SKM-1 (cell line): ENCODE measurements at regions not wholly inside any gene's neighbourhood (a gene's known extent, or its start where the extent isn't known, plus 50 kb on each side); places are given as distances from the start of the nearest gene placed in this dataset.

Experiments used
- DNase-seq: peaks from one replicate; lab custom pipeline; 2025; ENCODE audit not compliant: unreplicated experiment; lab: John Stamatoyannopoulos, UW

DNA sequence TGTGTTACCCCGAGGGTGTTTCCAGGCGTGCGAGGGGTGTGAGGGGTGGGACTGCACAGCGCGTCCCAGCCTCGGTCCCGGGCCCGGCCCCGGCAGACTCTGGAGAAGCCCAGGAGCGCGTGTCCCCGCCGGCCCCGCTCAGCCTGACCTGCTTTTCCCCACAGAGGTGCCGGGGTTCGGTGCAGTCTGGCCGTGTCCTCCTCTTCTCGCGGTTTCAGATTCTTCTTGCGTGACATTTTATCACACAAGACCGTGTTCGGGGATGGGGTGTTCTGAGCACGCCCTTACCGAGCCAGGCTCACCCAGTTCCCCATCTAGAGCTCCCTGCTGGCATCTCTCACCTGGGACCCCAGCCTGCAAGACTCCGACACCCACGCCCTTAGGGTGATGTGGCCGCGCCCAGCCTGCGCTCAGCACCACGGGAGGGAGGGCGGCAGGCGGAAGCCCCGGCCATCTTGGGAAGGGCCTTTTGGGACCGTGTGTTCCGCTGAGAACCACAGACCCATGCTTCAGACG is 775.6 kb downstream of the BRD1 start:
- no peak for DNase-seq

DNA sequence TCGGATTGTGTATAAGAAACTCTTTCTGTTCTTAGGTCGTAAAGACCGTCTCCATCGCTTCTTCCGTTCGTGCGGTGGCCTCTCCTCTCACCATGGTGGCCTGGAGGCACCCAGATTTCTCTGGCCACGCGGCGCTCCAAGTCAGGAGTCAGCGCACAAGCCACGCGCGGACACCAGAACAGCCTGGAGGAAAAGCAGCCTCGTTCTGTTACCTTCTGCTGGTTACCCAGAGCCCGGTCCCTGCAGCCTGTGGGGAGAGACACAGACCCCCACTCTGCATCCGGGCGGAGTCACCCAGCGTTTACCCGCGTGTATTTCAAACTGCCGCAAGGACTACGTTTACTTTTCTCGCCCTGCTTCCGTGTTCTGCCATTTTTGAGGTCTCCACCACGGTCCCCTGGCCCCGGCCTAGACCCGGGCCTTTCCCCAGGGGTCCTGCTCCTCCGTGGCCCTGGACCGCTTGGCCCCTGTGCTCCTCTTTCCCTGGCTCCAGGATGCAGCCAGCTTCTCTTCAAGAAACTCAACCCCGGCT is 776.1 kb downstream of the BRD1 start:
- no peak for DNase-seq

DNA sequence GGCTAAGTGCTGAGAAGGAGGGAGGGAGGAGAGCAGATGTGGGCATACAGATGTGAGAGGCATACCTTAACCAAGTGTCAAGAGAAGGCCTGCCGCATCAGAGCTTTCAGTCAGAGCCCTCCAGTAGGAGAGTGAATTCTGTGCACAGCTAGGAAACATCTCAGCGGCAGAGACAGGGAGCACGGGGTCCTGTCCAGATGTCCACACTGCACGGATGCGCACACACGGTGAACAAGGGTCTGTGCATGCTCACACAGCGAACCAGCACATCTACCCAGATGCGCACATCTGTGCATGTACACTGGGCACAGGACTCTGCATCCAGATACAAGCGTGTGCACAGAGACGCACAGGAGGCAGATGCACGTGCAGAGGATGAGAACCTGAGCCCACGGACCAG is 778.0 kb downstream of the BRD1 start:
- DNase-seq: no peak

DNA sequence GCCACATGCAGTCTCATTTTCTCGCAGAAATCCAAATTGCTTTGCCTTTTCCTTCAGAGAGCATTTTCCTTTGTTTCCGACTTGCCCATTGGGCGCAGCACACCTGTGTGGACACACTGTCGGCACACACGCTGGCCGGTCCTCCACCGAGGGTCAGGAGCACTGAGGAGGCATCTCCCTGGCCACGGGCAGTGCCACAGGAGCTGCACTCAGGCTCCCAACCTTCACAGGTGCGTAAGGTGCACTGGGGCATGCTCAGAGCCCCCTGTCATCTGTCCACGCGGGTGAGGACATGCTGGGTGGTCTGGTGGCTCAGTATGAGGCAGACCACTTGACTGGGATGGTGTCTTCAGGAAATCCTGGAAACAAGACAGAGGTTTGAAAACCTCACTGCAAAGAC is 779.1 kb downstream of the BRD1 start:
- DNase-seq: no peak

DNA sequence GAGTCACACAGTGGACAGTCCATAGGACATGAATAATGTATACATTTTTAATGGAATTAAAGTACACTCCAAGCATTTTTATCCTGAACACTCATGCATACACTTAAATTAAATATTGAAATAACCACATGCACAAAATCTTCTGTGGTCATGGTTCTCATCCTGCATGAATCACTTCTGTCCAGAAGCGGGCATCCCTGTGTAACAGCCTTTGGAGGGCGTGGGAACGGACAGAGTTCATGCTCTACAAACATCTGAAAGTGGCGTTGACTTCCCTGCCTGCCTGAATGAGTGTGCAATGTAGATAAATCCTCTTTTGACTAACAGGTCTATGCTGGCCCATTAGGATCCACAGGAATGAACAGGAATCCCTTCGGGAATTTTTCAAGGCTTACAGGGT is 780.2 kb downstream of the BRD1 start:
- DNase-seq: no peak

DNA sequence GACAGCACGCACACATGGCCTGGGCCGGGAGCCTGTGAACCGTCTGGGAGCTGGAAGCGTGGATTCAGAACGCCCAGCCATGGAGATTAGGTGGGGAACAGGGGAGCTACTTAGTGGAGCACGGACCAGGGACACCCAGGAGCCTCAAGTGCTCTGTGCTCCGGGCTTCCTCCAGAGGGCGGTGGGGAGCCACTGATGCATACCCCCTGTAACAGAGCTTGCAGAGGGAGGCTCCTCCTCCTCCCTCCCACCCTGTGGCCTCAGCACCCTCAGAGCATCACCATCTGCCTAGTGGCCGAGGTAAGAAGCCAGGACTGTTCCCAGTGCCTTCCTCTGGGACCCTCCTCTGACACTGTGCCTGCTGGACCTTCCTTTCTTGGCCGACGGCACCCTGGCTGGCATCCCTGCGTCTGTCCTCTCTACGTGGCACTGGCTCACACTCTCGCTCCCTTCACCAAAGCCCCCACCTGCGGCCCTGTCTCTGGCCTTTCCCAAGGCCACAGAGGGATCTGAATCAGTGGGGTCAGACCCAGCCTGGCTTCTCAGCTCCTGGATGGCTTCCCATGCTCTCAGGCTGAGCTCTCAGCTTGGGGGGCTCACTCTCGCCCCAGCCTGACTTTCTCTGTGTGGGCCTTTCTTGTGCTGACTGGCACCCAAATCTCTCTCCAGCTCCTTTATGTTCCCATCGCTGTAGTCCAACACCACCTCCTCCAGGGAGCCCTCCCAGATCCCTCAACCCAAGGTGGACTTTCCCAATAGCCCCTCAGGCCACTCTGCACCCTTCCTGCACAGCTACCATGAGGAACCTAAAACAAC is 780.9 kb downstream of the BRD1 start:
- DNase-seq: peak; percentile 2

DNA sequence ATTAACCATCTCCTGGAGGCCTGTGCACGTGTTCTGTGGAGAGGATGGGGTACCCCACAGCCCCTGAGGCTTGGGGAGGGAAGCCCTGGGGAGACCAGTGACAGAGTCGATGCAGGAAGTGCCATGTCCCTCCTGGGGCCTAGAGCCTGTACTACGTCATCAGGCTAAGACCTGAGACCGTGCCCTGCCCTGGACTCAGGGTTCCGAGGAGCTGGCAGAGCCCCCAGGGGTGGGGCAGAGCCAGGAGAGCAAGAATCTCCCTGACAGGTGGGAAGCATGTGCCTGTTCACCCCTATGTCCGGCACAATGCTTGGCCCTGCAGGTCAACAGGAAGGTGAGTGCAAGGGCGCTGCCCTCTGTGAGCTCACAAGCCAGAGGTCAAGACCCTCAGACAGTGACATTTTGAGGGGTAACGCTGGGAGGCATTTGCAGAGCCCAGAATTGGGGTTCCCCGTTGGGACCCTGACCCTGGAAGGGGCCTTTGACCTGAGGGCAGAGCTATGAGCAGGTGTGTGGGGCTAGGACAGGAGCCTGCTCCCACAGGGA is 781.6 kb downstream of the BRD1 start:
- no peak for DNase-seq

DNA sequence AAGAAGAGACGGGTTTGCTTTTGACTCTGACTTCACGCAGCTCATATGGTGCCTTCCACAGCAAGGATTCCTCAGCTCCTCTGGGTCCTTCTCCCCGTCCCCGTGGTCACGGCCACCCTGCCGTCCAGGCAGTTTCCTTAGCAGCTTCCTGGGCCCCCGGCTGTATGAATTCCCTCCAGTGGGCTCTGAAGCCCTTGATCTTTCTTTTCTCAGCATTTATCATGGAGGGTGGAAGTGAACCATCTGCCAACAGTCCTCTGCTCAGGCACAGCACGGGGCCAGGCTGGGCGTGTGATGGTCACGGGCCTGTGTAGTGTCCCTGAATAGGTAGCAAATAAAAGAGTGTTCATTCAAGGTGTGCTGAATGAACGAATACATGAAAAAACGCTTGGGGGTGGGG is 782.4 kb downstream of the BRD1 start:
- DNase-seq: no peak

DNA sequence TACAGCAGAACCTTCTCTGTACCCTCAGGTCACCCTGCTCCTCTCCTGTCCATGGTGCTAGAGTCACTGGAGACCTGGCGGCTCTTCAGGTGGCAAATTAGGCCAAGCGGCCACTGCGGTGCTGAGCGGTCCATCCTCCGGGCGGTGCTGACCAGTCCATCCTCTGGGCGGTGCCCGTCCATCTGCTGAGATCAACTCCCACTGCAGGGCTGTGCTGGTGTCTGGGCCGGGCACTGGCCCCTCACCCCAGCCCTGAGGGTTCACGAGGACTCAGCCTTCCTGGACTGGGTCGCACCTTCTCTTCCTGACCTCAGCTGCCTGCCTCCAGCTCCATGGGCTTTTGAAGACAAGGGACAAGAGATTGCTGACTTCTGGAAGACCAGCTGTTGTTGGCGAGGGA is 782.9 kb downstream of the BRD1 start:
- no peak for DNase-seq

DNA sequence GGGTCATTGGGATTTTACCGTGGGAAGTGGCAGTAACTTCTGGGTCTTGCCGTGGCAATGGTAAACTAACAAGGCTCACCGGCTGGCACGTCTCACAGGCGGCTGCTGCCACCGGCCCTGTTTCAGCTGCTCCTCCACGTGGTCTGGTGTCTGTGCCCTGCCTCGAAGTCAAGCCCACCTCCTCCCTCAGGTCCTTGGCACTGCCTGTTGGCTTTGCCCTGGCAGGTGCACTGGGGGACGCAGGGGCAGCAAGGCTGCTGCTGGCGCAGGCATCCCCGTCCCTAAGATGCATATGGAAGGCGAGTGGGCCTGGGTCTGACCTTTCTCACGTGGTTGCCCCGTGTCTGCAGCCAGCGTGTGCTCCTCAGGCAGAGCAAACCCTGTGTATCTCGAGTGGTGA is 783.6 kb downstream of the BRD1 start:
- no peak for DNase-seq

DNA sequence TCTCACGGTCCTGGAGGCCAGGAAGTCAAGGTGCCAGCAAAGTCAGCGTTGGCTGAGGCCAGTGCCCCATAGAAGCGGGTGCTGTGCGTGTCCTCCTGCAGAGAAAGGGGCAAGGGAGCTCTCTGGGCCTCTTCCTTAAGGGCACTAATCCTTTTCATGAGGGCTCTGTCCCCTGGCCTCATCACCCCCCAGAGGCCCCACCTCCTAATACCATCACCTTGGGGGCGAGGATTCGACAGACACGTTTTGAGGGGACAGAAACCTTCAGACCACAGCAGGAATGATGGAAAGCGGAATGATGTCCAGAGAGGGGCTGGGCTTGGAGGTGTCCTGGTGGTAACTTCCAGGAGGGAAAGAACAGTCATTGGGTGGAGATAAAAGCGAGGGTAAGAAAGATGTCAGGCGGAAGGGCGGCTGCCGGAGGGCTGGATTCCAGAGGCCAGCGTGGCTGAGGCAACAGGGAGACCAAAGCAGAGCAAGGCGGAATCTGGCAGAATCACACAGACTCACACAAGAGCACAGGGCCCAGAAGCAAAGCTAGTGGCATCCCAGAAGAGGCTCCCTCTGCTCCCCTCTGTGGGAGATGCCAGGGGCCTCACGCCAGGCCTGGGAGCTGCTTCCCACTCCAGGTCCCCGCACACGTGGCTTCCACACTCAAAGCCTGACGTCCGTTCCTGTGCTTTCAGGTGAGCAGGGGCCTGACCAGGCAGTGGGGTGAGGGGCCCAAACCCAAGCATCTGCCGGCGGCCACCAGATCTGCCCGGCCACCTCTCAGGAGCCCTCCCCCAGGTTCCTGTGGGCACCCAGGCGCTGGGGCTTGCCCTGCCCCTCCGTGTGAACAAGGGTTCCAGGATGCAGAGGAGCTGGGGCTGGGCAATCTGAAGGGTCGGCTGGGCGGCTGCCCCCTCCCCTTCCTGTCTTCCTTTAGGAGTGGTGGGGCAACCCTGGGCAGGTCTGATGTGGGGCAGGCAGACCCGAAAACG is 784.5 kb downstream of the BRD1 start:
- no peak for DNase-seq

DNA sequence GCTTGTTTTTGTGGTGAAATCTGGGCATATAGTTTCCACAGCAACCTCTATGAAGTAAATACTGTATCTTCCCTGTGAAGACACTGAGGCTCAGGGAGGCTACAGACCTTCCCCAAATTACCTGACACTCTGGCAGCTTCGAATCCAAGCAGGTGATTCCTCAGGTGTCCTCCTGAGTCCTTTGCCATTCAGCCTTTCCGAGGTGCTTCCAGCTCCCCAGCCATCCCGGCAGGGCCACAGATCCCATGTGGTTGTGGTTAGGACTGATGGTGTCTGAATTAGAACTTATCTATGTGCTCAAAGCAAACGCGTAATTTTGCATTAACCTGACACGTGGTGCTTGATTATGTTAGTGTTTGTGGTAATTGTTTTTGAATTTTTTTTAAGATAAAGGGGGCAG is 785.6 kb downstream of the BRD1 start:
- DNase-seq: no peak

DNA sequence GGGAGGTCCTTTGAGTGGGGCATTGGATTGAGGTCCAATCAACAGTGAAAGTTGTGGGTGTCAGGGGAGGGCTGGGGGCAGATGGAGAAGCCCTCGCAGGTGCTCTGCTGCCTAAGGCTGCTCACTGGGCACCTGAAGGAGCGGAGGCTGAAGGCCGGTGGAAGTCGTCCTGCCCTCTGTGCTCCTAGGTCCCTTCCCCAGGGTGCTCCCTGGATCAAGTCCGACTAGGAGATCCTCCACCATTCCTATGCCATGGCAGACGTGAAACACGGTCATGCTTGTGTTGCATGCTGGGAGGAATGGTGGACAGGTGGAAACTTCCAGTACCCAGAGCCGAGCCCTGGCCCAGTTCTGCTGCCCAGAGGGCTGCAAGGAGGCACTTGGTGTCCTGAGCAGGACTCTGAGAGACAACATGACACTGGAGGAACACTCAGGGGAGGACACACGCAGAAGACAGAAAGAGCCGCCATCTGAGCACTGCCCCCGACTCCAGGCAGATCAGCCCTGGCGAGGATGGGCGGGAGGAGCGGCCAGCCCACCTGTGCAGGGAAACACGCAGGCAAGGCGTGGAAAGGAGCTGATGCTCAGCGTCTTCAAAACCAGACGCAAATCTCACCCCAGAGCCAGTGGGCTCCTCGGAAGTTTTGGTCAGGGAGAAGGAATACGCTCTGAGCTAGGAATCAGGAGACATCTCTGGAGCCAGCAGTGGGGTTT is 786.8 kb downstream of the BRD1 start:
- no peak for DNase-seq

DNA sequence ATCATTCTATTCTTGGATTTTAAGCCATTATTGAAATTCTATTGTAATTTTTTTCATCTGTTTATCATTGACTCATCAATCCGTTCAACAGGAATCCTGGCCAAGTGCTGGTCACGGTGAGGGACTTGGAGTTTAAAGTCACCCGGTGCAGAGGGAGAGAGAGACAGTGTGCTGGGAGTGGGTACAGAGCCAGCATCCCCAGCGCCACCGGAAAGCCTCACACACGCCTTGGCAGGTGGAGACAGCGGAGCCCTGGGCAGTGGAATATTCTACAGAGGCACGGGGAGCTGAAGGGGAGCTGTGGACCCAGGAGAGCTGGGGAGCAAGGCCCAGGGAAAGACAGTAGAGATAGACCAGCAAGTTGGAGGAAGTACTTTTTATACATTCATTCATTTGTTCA is 787.6 kb downstream of the BRD1 start:
- no peak for DNase-seq

DNA sequence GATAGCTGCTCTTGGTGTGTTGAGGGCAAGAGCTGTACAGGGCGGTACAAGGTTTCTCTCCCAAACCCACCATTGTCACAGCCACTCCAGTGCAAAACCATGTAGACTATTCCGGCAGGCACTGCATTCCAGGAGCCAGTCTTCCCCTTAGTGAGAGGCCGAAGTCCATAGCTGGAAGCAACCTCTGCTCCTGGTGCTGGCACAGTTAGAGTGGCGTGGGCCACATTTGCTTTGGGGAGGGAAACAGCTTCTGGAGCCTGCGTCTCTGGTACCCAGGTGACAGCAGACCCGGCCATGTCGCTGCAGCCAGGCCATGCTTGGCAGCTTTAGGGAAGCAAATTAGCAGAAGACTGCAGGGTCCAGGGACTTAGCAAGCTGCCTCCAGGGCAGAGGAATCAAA is 788.0 kb downstream of the BRD1 start:
- no peak for DNase-seq

DNA sequence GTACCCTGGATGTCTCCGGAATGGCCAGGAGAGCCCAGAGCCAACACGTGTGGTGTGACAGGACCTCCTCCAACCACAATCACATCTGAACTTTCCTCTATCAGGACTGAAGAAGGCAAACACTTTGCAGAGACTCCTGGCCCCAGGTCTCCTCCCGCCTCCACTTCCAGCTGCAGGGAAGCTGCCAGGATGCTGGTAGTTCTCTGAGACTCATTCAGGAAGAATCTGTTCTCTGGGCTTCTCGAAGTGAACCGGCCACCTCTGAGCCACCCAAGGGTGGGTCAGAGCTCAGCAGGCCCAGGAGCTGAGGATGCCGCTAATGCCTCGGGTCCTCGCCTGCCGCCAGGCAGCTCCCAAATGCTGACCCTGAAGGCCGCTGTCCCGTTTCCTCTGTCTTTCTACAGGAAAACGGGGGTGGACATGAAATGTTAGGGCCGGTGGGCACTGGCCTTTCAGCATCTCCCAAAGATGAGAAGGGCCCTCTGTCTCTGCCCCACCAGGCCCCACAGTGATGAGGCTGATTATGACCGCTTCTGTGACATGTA is 789.9 kb downstream of the BRD1 start:
- no peak for DNase-seq

DNA sequence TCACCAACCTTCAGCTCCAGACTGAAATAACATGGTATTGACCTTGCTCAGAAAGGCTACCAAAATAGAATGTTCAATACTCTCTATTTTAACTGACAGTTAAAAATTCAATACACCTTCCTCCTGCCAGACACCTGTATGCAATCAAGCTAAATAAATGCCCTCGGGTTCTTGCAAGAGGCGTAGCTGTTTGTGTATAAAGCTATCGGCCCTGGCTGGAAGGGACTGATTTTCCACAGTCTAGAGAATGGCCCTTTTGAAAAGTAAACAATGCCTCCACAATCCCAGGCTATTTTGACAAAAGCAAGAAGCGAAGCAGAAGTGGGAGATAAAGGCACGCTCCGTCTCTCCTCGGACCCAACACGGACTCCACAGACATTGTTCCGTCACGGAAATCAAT is 791.2 kb downstream of the BRD1 start:
- DNase-seq: no peak

DNA sequence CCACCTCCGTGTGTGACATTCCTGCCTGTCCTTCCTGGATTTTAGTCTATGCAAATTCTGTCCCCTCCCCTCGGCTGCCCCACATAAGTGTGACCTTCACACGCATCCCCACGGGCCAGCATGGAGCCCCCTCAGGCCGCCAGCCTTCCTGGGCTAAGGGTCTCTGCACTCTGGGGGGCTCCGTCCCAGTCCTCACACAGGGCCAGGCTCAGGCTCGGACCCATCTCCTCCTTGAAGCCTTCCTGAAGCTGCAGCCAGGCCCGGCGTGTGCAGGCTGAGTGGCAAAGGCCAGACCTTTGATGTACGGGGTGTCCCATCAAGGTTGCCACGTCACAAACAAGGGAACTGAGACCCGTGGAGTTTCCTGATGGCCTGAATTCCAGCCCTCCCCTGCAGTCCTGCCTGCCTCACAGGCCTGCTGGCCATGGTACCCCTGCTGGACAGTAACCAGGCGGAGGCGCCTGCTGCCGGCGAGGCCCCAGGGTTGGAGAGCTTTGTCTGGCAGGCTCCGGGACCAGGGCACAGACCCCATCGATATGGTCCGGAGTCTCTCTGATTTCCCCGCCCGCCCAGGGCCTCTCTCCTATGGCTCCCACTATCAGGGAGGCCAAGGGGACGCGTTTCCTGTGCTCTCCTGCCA is 791.7 kb downstream of the BRD1 start:
- DNase-seq: no peak

DNA sequence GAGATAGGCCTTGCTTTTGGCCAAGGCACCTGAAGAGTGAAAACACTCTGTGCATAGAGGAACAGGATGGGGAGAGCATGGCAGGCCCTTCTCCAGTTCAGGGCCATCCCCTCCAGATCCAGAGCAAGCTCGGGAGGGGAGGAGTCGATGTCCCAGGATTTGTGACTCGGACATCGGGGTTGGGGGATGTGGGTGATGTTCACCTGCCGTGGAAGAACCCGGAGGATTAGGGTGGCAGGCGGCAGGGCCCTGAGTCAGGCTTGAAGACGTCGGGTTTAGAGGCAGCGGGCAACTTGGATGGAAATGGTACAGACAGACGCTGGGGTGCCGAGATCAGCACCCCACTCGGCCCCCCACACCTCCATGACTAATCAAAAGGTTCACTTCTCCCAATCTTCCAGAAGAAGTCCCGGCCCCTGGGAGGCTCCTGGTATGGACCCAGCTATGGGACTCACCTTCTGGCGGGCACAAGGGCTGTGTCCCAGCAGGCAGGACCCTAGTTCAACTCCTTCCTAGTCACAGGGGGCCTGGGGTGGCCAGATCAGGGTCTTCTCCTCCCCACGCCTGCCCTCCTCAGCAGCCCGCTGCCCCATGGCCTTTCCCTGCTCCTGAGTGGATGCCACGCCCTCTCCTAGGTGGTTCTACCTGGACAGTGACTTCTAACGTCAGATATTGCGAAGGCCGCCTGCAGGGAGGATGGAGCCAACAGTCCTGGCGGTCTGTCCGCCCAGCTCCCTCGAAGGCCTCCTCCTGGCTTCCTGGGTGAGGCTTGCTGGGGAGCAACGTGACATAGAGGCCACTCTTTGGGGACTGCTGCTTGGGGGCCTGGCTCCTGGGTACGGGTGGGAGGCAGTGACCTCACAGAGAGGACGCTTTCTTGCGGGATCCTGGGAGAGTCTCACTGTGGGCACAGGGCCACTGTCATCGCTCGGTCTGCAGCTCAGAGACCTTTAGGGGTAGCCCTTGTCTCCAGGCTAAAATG is 792.5 kb downstream of the BRD1 start:
- DNase-seq: no peak
